ENCODE measurements at regions not wholly inside any gene's neighbourhood (a gene's known extent, or its start where the extent isn't known, plus 50 kb on each side); places are given as distances from the start of the nearest gene placed in this dataset.

DNA sequence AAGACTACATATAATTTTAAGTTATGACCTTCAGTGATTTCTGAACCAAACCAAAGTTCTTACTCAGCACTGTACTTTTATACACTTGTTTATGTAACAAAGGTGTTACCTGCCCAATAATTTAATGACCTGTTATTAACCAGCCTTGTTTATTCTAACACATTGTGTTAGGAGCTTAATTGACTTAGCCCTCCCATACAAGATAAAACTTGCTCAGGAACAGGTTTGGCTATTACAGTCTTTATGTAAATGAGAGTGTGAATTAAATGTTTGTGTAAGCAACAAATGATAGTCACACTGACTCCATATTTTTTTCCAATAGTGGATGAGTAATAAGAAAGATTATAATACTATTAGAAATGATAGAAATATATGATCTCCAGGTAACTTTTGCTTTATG is 51.8 kb upstream of the MYCBP2 start:
- no peak for DNase-seq

DNA sequence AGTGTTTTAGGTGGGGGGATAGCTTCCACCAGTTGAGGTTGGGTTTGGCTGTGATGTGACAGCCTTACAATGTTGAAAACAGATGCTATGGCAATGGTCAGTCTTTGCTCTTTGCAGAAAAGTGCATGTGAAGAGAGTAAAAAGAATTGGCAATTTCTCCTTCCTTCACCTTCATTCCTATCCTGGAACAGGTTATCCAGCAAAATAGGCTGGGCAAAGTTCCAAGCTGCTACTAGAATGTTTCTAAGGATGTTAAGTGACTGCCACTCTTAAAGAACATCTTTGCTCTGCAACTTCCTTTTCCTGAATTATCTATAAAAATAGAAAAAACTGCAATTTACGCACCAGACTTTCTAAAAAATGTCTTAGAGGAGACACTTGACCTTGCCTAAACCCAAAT is 50.1 kb upstream of the MYCBP2 start:
- DNase-seq: peak in 1 of 2 donors; percentile 40

All from bone marrow (tissue), 2 donors.